Body of pancreas (tissue), 4 donors: ENCODE measurements at regions not wholly inside any gene's neighbourhood (a gene's known extent, or its start where the extent isn't known, plus 50 kb on each side); places are given as distances from the start of the nearest gene placed in this dataset.

ENCODE experiments used
- POLR2A ChIP-seq, 3 donors: fragments of 450-650 bp; IDR thresholded peaks; one replicate each; pipeline ENCODE4 v1.6.1; 2016; ENCODE audit warnings: antibody characterized with exemption in 3 of 3, mild to moderate bottlenecking in 2 of 3
- TF ChIP-seq, protein P1 (sequence below), 7 experiments: fragments of 450-650 bp in 4 of 7; fragments of 200-600 bp in 3 of 7; sonication (generic) in 3 of 7; IDR thresholded peaks; one replicate each; pipeline ENCODE4 v1.5.1; 2016 to 2019; ENCODE audit warnings: antibody characterized with exemption in 7 of 7

DNA sequence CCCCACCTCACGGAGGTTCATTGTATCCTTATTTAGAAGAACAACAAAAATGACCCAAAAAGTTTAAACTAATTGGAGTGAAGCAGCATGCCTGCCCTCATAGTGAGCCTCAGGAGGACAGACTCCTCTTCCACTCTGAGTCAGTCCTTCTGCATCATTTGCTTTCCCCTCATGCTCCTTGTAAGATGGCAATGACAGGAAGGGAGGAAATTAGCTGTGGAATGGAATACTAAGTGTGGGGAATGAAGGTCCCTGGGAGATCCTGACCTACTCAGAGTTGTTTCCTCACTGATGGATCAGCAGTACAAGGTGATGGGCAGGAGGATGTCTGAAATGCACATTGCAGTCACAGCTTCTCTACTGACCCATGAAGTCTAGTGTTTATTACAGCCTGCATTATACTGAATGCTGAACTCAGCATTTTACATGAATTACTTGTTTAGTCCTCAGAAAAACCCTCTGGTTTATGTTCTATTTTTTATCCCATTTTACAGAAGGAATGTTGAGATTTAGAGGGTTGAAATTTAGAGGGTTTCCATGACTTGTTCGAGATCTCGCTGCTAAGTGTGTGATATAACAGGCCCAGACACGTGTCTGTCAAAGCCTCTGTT lies 212.0 kb upstream of the PCSK2 start:
- TF ChIP-seq, protein P1, sequence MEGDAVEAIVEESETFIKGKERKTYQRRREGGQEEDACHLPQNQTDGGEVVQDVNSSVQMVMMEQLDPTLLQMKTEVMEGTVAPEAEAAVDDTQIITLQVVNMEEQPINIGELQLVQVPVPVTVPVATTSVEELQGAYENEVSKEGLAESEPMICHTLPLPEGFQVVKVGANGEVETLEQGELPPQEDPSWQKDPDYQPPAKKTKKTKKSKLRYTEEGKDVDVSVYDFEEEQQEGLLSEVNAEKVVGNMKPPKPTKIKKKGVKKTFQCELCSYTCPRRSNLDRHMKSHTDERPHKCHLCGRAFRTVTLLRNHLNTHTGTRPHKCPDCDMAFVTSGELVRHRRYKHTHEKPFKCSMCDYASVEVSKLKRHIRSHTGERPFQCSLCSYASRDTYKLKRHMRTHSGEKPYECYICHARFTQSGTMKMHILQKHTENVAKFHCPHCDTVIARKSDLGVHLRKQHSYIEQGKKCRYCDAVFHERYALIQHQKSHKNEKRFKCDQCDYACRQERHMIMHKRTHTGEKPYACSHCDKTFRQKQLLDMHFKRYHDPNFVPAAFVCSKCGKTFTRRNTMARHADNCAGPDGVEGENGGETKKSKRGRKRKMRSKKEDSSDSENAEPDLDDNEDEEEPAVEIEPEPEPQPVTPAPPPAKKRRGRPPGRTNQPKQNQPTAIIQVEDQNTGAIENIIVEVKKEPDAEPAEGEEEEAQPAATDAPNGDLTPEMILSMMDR (IDR thresholded peaks at IDR 0.05): no peak
- TF ChIP-seq POLR2A (IDR thresholded peaks at IDR 0.05): no peak
